ENCODE measurements at regions not wholly inside any gene's neighbourhood (a gene's known extent, or its start where the extent isn't known, plus 50 kb on each side); places are given as distances from the start of the nearest gene placed in this dataset.

- no peak for DNase-seq
Measured at GRCh38 chr2:155748131-155748530, 584.4 kb downstream of the NR4A2 start.

GRCh38 chr2:155747531-155747930 is 585.0 kb downstream of the NR4A2 start:
- no peak for DNase-seq

GRCh38 chr2:155733091-155733853 is 599.2 kb downstream of the NR4A2 start:
- no peak for DNase-seq

- DNase-seq, result no peak
Measured at GRCh38 chr2:155730804-155731203, 601.7 kb downstream of the NR4A2 start.

GRCh38 chr2:155727187-155727895 is 605.2 kb downstream of the NR4A2 start:
- DNase-seq, result no peak

GRCh38 chr2:155722290-155722689 is 610.2 kb downstream of the NR4A2 start:
- DNase-seq, result no peak

- no peak for DNase-seq
Measured at GRCh38 chr2:155715705-155716104, 616.8 kb downstream of the NR4A2 start.

GRCh38 chr2:155714983-155715382 is 617.5 kb downstream of the NR4A2 start:
- no peak for DNase-seq

- no peak for DNase-seq
Measured at GRCh38 chr2:155708071-155708470, 624.5 kb downstream of the NR4A2 start.

- DNase-seq, result no peak
Measured at GRCh38 chr2:155703917-155704316, 628.6 kb downstream of the NR4A2 start.

- no peak for DNase-seq
Measured at GRCh38 chr2:155703048-155703447, 629.5 kb downstream of the NR4A2 start.

GRCh38 chr2:155701721-155702120 is 630.8 kb downstream of the NR4A2 start:
- no peak for DNase-seq

GRCh38 chr2:155696571-155696970 is 636.0 kb downstream of the NR4A2 start:
- DNase-seq, result no peak

- no peak for DNase-seq
Measured at GRCh38 chr2:155695505-155695904, 637.0 kb downstream of the NR4A2 start.

- no peak for DNase-seq
Measured at GRCh38 chr2:155692856-155693255, 639.7 kb downstream of the NR4A2 start.

- DNase-seq, result no peak
Measured at GRCh38 chr2:155692106-155692505, 640.4 kb downstream of the NR4A2 start.

- no peak for DNase-seq
Measured at GRCh38 chr2:155690785-155691184, 641.7 kb downstream of the NR4A2 start.

- no peak for DNase-seq
Measured at GRCh38 chr2:155689791-155690190, 642.7 kb downstream of the NR4A2 start.

- DNase-seq, result no peak
Measured at GRCh38 chr2:155687181-155687580, 645.3 kb downstream of the NR4A2 start.

- DNase-seq, result no peak
Measured at GRCh38 chr2:155679647-155680046, 652.9 kb downstream of the NR4A2 start.

- DNase-seq, result no peak
Measured at GRCh38 chr2:155675920-155676319, 656.6 kb downstream of the NR4A2 start.

GRCh38 chr2:155665704-155666103 is 666.8 kb downstream of the NR4A2 start:
- no peak for DNase-seq

- DNase-seq, result no peak
Measured at GRCh38 chr2:155663265-155663664, 669.3 kb downstream of the NR4A2 start.

- no peak for DNase-seq
Measured at GRCh38 chr2:155662224-155662623, 670.3 kb downstream of the NR4A2 start.

- no peak for DNase-seq
Measured at GRCh38 chr2:155653176-155653575, 679.3 kb downstream of the NR4A2 start.
